GM12873 (cell line): ENCODE measurements at regions not wholly inside any gene's neighbourhood (a gene's known extent, or its start where the extent isn't known, plus 50 kb on each side); places are given as distances from the start of the nearest gene placed in this dataset.

ENCODE experiments used
- CTCF ChIP-seq: IDR thresholded peaks from 2 replicates; pipeline ENCODE4 v1.5.1; 2012; ENCODE audit warnings: low read depth, mild to moderate bottlenecking, moderate library complexity, low read length, control low read depth; ENCODE audit not compliant: insufficient read depth; ENCODE audit errors: missing control alignments

GRCh38 chr5:127176769-127177168 lies 103.5 kb upstream of the C5orf63 start:
- TF ChIP-seq CTCF: no peak

GRCh38 chr5:127183332-127183731 lies 107.3 kb upstream of the MEGF10 start:
- TF ChIP-seq CTCF: no peak

GRCh38 chr5:127184851-127185250 lies 105.7 kb upstream of the MEGF10 start:
- TF ChIP-seq CTCF: no peak

GRCh38 chr5:127186657-127187056 lies 103.9 kb upstream of the MEGF10 start:
- TF ChIP-seq CTCF: no peak

- no peak for TF ChIP-seq CTCF
Measured at GRCh38 chr5:127187706-127188105, 102.9 kb upstream of the MEGF10 start.

- no peak for TF ChIP-seq CTCF
Measured at GRCh38 chr5:127192150-127192549, 98.4 kb upstream of the MEGF10 start.

- TF ChIP-seq CTCF: no peak
Measured at GRCh38 chr5:127192836-127193338, 97.7 kb upstream of the MEGF10 start.
